ENCODE measurements at regions not wholly inside any gene's neighbourhood (a gene's known extent, or its start where the extent isn't known, plus 50 kb on each side); places are given as distances from the start of the nearest gene placed in this dataset.
"Not testable (repeated sequence)": the region's sequence is repeated elsewhere in the genome, so short reads cannot be mapped to it uniquely, and the experiment has no call there.

DNA sequence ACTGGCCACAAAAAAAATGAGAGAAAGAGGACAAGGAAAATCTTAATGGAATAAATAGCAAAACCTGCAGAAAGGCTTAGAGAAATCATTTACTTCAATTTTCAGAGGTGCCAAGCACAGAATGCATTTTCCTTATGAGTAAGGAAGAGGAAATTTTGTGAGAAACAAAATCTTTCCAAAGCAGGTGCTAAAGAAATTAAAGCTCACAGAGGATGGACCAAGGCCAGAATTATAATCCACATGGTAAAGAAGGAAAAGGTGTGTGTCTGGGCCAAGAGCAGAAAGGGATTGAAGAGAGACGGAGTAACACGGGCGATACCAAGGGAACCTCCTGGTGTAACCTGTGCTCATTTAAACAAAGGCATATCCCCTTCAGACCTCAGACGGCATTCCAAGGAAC, 340.0 kb upstream of the NFIA start:
- no peak for DNase-seq

DNA sequence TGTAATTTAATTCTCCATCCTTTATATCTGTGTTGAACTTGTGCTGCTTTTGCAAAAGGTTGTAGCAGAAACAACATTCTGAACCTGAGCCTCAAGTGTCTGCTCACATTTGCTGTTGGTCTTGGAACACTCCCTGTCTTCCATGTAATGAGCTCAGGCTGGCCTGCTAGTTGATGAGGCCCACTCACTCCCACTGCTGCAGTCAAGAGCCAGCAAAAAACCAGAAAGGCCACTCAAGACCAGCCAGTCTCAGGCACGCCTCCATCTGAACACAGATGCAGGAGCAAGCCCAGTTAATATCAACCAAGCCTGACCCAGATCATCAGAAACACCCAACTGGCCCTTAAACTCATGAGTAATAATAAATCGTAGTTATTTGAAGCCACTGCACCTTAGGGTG, 342.2 kb upstream of the NFIA start:
- no peak for DNase-seq

DNA sequence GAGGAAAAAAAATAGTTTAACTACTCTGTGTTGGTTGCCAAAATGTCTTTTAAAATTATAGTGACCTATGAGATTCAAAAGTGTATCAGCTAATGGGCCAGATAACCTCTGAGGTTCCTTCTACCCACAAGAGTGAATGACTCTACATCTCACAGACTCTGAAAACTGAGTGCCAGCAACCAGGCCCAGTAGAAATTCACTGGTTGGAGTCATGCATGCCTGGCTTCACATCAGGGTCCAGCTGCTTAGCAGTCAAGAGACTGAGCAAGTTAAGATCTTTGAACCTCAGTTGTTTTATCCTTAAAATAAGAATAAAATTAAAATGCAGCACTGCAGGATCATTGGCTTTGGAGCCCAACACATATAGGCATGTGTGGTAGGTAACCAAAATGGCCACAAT, 342.6 kb upstream of the NFIA start:
- DNase-seq: no peak

DNA sequence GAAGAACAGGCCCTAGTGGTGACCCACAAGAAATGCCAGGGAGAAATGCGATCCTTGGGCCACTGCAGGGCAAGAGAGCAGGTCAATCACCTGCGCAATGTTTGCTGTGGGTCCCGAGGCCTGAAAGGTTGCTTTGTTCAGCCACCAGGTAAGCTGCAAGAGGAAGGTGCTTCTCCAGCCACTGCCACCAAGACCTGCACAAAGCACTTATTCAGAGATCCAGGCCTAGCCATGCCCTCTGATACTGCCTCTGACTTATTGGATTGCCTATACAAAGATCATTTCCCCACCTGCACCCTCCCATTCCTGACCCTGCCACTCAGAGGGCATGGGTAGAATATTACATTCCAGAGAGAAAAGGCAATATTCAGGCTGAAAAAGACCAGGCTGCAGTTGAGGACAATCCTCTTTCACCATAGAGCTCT, 349.4 kb upstream of the NFIA start:
- no peak for DNase-seq

DNA sequence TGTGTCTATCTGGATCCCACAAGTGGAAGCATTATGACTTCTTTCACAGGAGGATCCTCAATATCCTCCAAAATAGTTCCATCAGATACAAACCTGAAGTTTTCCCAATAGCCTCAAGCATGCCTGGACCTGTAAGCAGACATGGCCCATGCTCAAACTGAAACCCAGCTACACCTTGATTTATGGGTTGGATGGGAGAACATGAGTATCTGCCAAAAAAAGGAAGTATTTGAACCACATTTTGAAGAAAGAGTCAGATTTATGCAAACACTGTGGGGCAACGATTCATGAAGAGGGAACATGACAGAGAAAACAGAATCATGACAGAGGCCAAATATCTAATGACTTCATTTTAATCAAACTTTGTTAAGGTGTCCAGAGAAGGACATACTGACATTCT, 351.0 kb upstream of the NFIA start:
- DNase-seq: no peak

DNA sequence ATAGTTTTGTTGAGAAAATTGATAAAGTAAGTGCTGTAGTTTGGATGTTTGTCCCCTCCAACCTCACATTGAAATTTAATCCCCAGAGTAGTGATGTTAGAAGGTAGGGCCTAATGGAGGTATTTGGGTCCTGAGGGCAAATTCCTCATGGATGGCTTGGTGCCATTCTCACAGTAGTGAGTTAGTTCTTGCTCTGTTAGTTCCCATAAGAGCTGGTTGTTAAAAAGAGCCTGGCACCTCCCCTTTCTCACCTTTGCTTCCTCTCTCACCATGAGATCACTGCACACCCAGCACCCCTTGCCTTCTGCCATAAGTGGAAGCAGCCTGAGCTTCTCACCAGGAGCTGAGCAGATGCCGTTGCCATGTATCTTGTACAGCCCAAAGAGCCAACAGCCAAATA, 354.8 kb upstream of the NFIA start:
- no peak for DNase-seq

DNA sequence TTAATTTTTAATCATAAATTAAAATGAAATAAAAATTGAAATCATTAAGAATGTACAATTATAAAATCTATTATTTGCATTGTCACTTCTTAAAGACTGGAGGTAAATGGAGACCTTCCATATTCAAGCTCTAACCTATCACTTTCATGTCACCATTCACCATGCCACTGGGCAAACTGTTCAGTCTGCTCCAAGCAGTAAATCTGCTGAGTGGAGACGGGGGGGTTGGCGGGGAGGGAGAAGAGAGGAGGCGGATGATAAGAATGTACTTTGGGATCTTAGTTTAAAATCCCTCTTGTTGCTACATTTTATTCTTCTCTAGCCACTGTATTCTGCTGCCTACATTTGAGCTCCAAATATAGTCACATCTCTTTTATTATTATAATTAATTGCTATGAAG, 365.9 kb upstream of the NFIA start:
- DNase-seq: no peak

DNA sequence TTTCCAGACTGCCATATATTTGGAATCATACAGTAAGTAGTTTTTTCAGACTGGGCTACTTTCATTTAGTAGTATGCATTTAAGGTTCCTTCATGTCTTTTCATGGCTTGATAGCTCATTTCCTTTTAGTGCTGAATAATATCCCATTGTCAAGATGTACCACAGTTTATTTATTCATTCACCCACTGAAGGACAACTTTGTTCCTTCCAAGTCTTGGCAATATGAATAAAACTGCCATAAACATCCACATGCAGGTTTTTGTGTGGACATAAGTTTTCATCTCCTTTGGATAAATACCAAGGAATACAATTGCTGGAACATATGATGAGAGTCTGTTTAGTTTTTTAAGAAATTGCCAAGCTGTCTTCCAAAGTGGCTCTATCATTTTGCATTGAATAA, 366.4 kb upstream of the NFIA start:
- no peak for DNase-seq

DNA sequence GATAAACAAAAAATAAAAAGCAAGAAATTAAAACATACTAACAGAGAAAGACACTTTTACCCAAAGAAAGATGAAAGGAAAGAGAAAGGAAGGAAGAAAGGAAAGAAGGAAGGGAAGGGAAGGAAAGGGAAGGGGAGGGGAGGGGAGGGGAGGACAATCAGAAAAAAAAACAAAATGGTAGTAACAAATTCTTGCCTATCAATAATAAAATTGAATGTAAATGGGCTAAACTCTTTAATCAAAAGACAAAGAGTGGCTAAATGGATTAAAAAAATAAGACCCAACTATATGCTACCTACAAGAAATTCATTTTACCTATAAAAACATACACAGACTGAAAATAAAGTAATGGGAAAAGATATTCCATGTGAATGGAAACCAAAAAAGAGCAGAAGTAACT, 372.9 kb upstream of the NFIA start:
- no peak for DNase-seq

DNA sequence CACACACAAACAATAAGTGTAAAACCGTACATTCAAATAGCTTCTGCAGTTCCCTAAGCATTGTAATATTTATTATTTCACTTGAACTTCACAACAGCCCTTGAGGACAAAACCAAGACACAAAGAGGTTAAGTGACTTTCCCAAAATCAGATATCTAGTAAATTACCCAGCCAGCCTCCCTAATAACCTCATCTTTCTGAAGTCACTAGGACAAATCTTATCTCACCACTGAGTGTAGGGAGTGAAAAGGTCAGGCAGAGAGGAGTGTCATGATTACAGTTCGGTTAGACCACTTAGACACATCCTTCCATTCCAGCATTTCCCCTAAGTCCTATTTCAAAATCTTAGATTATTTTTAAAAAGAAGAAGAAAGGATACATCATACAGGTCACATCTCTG, 377.3 kb upstream of the NFIA start:
- no peak for DNase-seq

DNA sequence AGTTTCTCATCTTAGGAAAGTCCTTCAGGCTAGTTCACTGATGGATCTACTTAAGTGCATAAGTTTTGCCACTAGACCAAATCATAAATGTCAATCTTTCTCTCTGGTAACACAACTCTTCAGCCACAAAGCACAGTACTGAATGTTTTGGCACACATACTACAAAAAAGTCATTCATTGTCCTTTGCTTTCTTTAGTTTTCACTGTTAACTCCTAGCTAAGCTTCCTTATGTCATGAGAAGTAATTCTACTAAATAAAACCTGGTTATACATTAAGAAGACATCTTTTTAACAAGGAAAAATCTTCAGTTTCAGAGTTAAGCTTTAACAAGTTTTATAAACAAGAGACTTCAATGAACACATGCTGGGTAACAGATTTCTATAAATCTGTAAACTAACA, 379.2 kb upstream of the NFIA start:
- DNase-seq: no peak

DNA sequence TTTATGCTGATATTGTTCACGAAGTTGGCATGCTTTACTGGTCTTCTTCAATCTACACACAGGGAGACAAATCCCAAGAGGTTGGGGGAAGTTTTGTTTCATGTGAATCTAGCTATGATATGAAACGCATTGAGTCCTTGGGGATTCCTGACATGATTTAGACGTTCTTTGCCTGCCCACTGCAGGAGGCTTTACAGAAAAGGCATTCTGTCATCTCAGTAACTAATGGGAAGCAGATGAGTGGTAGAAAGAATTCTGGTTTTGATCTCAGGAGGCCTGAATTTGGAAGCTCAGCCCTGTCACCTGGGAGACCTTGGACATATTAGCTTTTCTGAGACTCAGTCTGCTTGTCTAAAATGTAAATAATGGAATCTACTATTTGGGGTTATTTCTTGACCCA, 383.0 kb upstream of the NFIA start:
- DNase-seq: no peak

DNA sequence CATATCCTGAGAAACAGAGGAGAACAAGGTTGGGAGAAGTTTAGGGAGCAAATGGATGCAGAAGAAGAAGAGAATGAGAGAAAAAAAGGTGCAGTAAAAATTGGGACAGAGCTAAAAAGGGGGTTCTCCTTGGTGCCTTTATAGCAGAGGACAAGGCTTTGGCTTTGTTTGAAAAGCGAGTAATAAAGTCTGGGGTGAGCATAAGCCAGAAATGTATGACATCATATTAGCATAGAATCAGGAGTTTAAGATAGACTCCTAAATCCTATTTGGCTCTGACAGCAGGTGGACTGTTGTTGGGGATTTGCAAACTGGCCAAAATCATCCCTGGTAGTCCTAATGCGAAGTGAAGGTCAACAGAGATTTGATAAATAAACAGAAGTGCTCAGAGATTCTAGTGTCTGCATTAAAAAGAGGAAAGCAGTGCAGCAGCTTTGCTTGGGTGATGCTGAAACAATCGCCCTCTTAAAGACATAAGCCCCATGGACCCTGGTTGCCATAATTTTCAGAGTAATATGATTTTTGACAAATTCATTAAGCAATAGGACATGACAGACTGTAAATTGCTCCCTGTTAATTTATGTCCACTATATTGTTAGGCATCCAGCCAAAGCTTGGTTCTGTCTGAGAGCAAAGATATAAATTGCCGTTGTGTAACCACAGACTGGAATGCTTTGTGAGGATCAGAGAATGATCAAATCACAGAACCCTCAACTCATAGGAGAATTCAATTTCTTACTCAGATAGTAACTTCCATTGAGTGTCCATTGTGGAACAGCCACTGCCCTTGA, 385.0 kb upstream of the NFIA start:
- no peak for DNase-seq

DNA sequence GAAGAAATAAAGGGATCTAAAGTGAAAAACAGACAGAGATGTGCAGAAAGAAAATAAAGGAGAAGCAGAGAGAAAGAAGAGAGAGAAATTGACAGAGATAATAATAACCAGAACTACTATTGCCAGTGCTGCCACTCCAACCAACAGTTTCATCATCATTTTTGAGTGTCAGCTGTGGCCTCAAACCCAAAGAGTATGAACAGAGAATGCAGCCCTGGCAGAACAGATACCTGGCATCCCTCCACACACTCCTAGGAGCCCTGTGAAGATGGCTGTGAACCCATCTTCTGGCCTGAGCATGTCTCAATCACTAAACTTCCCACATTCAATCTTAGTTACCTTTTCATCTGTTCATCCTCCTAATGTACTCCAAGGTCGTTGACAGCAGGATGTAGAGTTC, 385.8 kb upstream of the NFIA start:
- no peak for DNase-seq

DNA sequence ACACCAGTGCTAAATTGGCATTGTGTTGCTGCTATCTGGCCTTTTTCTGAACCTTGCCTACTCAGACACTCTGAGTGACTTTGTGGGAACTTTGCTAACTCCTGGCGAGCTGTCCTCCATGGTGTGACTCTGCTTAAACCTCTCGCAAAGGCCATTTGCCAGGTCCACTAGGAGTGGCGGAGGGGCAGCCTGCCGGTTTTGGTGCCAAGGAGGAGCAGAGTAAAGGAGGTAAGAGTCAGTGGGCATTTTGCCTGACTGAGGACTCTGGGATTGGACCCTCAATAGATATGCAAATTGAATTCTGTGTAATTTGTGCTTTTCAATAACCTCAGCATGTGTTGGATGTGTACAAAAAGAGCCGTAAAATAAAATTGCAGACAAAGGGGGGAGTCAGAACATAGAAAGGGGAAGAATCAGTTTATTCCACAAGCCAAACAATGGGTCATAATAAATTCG, 386.6 kb upstream of the NFIA start:
- DNase-seq: no peak

DNA sequence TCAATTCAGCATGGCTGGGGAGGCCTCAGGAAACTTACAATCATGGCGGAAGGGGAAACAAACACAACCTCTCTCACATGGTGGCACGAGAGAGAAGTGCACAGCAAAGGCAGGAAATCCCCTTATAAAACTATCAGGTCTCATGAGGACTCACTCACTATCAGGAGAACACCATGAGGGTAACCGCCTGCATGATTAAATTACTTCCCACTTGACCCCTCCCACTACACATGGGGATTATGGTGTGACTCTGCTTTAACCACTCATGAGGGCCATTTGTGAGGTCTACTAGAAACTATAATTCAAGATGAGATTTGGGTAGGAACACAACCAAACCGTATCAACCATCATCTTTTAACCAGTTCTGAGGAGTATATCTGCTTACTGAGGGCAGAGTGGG, 387.4 kb upstream of the NFIA start:
- no peak for DNase-seq

DNA sequence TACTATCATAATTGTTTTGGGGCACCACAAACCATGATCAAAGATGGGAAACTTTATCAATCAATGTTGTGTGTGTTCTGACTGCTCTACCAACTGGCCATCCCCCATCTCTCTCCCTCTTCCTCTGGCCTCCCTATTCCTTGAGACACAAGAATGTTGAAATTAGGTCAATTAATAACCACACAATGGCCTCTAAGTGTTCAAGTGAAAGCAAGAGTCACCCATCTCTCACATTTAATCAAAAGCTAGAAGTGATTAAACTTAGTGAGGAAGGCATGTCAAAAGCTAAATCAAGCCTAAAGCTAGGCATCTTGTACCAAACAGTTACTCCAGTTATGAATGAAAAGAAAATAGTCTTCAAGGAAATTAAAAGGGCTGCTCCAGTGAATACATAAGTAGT, 390.3 kb upstream of the NFIA start:
- no peak for DNase-seq

DNA sequence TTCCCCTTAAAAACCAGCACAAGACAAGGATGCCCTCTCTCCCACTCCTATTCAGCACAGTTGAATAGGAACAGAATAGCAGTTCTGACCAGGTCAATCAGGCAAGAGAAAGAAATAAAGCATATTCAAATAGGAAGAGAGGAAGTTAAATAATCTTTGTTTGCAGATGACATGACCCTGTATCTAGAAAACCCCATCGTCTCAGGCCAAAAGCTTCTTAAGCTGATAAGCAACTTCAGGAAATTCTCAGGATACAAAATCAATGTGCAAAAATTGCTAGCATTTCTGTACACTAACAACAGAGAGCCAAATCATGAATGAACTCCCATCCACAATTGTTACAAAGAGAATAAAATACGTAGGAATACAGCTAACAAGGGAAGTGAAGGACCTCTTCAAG, 394.1 kb upstream of the NFIA start:
- not testable (repeated sequence) for DNase-seq

DNA sequence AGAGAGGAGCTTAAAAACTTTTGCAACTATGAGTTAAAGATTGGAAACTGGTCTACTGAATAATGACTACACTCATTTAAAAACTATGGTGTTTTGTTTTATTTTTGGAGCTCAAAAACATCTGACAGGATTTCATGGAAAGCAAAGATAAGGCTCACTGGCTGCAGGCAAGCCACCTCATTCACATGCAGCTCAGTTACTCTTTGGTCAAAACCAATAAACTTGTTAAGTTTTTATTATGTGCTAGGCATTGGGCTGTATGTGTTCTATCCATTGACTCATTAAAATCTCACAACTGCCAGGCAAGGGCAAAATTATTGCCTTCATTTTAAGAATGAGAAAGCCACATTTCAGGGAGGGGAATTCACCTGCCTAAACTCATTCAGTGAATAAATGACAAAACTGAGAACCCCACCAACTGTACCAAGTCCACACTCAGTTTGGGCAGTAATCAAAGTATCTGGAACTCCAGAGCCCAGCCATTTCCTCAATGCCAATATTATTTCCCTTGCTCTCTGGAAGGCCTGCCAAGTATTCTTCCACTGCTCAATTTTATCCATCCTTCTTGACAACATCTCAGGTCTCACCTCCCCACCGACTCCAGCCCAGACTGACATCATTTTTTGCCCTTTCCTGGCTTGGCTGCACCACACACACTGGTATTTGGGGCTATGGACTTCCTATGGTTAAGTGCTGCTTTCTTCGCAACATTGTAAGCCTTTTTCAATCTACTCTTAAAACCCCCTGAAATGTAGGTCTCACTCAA, 401.1 kb upstream of the NFIA start:
- no peak for DNase-seq

DNA sequence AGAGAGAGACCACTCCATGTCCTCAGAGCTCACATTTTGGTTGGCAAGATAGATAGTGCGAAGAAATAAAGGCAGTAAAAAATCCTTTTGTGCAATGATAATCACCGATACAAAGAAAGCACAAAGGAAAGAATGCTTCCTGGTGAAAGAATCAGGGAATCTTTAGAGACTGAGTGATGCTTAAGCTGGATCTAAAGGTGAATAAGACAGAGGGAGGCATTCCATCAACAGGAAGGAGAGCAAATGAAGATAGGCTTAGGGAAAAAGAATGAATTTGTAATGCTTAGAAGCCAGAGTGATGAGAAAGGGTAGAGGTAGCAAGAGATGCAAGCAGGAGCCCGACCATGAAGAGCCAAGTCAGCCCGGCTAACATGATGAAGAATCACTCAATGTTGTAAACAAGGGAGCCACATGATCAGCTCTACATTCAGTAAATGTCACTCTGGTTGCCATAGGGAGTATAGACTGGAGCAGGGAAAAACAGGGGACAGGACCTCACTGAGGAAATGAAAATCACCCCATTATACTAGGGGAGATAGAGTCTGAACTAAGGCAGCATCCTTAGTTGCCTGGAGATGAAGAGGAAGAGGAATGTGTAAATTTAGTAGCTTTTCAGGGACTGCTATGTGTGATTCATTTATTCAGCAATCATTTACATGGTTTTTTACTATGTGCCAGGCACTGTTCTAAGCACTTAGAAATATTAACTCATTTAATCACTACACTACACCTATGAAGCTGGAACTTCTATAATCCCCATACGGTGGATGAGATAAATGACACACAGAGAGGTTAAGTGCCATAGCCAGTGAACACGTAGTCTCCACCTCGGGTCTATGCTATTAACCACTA, 402.6 kb upstream of the NFIA start:
- DNase-seq: no peak

DNA sequence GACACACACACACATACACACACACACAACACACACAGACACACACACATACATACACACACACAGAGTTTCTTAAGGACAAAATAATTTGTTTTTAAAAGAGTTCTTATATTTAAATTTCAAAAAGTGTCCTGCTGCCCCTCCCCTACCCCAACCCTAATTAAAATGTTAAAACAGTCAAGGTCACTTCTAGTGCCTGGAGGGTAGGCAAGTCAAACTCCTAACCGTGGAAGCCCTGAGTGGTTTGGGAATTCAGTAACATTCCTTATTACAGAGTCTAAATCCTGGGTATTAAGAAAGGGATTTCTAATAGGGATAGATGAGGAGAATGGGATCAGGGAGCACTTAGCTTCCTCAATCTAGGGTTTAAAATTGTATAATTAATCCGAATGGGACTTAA, 403.6 kb upstream of the NFIA start:
- DNase-seq: no peak

DNA sequence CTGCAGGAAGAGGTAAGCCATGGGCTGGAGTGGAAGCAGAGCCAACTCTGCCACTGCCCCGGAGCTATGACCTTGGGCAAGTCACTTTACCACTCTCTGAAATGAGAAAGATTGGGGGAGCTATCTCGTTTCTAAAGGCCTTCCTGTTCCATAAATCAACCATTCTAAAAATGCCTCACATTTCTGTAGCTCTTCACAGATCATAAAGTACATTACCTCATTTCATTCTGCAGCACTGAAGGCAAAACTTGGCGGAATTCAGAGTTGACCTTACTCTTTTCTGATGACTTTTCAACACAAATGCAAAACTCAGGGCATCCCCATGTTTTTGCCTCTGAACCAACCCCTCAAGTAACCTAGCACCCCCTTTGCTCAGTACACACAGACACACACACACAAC, 404.0 kb upstream of the NFIA start:
- no peak for DNase-seq

DNA sequence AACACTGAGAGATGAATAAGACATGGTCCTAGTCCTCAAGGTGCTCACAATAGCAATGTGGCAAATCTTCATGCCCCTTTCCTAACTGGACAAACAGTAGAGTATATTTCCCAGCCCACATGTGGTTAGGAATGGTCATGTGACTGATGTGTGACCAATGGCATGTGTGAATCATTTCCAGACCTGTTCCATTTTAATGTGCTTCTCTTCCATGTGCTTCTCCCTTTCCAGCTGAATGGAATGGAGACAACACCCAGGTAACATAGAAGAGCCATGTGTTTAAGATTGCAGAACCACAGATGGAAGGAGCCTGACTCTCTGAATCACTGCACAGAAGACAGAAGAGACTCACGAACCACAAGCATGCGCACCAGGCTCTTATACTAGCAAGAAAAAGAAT, 409.9 kb upstream of the NFIA start:
- DNase-seq: no peak

Data from right lung (tissue), 2 donors.